ENCODE measurements at regions not wholly inside any gene's neighbourhood (a gene's known extent, or its start where the extent isn't known, plus 50 kb on each side); places are given as distances from the start of the nearest gene placed in this dataset.
"Not testable (repeated sequence)": the region's sequence is repeated elsewhere in the genome, so short reads cannot be mapped to it uniquely, and the experiment has no call there.

GRCh38 chr15:26056766-26057165 is 193.6 kb upstream of the ATP10A start:
- TF ChIP-seq POLR2A (IDR thresholded peaks at IDR 0.05; ENCODE audit: extremely low read depth, insufficient read length); MAX (IDR thresholded peaks at IDR 0.05; ENCODE audit: low read depth, low read length); CTCF (IDR thresholded peaks at IDR 0.05; ENCODE audit: low read depth, low read length): not testable (repeated sequence)
